SU-DHL-6 (cell line): ENCODE measurements at regions not wholly inside any gene's neighbourhood (a gene's known extent, or its start where the extent isn't known, plus 50 kb on each side); places are given as distances from the start of the nearest gene placed in this dataset.

Experiments
- EZH2phosphoT487 ChIP-seq: fragments of 200-600 bp; sonication (generic), shearing (Covaris generic); conservative IDR thresholded peaks from 2 replicates; pipeline ENCODE4 v1.6.1; 2018; ENCODE audit warnings: mild to moderate bottlenecking, antibody characterized with exemption, low read length, moderate library complexity, mixed read lengths
- TF ChIP-seq, protein P1 (sequence below): fragments of 200-600 bp; sonication (generic); IDR thresholded peaks from one replicate; pipeline ENCODE4 v1.5.1; 2017; ENCODE audit warnings: antibody characterized with exemption, mild to moderate bottlenecking, low read length, moderate library complexity; ENCODE audit not compliant: insufficient read depth, poor library complexity, severe bottlenecking

DNA sequence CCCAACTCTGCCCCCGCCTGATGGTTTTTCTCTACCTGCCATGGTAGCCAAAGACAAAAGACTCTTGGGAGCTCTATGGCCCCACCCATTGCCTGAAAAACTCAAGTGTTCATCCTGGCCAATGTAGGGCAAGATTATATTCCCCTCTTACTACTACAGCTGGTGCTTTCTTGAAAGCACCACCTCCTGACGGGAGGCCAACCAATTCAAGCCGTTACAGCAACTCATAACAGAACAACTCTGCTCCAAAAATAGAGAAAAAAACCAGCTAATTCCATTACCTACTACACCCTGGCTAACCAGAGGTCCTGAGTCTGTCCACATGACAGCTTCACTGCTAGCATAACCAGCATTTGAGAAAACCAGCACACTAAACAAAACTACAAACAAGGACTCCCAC, 127.5 kb upstream of the GAREM1 start:
- TF ChIP-seq EZH2phosphoT487, result no peak
- TF ChIP-seq, protein P1, sequence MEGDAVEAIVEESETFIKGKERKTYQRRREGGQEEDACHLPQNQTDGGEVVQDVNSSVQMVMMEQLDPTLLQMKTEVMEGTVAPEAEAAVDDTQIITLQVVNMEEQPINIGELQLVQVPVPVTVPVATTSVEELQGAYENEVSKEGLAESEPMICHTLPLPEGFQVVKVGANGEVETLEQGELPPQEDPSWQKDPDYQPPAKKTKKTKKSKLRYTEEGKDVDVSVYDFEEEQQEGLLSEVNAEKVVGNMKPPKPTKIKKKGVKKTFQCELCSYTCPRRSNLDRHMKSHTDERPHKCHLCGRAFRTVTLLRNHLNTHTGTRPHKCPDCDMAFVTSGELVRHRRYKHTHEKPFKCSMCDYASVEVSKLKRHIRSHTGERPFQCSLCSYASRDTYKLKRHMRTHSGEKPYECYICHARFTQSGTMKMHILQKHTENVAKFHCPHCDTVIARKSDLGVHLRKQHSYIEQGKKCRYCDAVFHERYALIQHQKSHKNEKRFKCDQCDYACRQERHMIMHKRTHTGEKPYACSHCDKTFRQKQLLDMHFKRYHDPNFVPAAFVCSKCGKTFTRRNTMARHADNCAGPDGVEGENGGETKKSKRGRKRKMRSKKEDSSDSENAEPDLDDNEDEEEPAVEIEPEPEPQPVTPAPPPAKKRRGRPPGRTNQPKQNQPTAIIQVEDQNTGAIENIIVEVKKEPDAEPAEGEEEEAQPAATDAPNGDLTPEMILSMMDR, result no peak
